BLaER1 (cell line): ENCODE measurements at regions not wholly inside any gene's neighbourhood (a gene's known extent, or its start where the extent isn't known, plus 50 kb on each side); places are given as distances from the start of the nearest gene placed in this dataset.
"Not testable (repeated sequence)": the region's sequence is repeated elsewhere in the genome, so short reads cannot be mapped to it uniquely, and the experiment has no call there.

Experiments used
- H3K27ac ChIP-seq: shearing (Covaris generic); formaldehyde crosslinking; 2 replicates; pipeline ENCODE4 v1.8.1; 2022
- H3K27me3 ChIP-seq: shearing (Covaris generic); formaldehyde crosslinking; 2 replicates; pipeline ENCODE4 v1.8.1; 2022
- H3K36me3 ChIP-seq: shearing (Covaris generic); formaldehyde crosslinking; 2 replicates; pipeline ENCODE4 v1.8.1; 2022
- H3K4me1 ChIP-seq: shearing (Covaris generic); formaldehyde crosslinking; 2 replicates; pipeline ENCODE4 v1.8.1; 2022
- H3K4me2 ChIP-seq: shearing (Covaris generic); formaldehyde crosslinking; 2 replicates; pipeline ENCODE4 v1.8.1; 2022
- H3K4me3 ChIP-seq: shearing (Covaris generic); formaldehyde crosslinking; 2 replicates; pipeline ENCODE4 v1.8.1; 2022
- H3K9ac ChIP-seq: shearing (Covaris generic); formaldehyde crosslinking; 2 replicates; pipeline ENCODE4 v1.8.1; 2022
- H3K9me3 ChIP-seq: shearing (Covaris generic); formaldehyde crosslinking; 2 replicates; pipeline ENCODE4 v1.8.1; 2022
- H4K20me1 ChIP-seq: shearing (Covaris generic); formaldehyde crosslinking; 2 replicates; pipeline ENCODE4 v1.8.1; 2022
- Cebpa-rat ChIP-seq: shearing (Covaris generic); IDR thresholded peaks from 2 replicates; pipeline ENCODE4 v1.8.1; 2022

DNA sequence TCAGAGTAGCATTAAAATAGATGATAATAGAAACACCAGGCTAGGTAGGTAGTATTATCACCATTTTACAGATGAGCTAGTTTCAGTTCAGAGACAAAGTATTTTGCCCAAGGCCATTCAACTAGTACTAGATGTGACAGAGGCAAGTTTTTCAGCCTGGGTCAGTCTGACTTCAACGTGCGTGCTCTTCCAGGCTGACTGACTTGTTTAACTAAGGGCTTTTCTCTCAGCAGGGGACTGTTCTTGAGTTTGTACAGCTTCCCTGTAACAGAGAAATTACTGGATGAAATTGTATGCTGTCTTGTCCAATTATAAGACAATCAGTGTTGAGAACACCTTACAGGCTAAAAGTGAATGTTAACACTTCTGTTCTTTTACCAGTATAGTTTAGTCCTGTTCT, 333.5 kb upstream of the MAN1A1 start:
- Histone ChIP-seq H3K27ac (no peak overlapping the region), H3K4me1 (no peaks in the 10 kb centered on the region), H4K20me1 (no peaks in the 10 kb centered on the region), H3K9ac (no peak overlapping the region), H3K27me3 (no peaks in the 10 kb centered on the region), H3K9me3 (no peaks in the 10 kb centered on the region), H3K36me3 (no peaks in the 10 kb centered on the region), H3K4me2 (no peak overlapping the region), H3K4me3 (no peak overlapping the region)
- no peak for TF ChIP-seq Cebpa-rat

DNA sequence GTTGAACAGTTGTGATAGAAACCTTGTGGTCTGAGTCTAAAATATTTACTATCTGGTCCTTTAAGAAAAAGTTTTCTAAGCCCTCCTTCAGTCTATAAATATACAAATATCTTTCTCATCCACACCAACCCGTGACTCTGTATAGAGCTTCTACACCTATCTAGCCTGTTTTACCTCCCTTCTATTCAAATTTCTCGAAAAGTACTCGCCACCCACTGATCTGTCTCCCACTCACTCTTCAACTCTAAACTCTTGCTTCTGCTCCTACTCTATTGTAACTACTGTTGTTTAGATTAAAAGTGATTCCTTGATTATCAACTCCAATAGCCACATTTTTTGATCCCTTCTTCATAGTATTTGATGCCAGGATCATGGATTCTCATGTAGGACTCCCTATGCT, 329.4 kb upstream of the MAN1A1 start:
- Histone ChIP-seq H3K27ac (no peak overlapping the region), H3K9ac (no peak overlapping the region), H3K4me1 (no peaks in the 10 kb centered on the region), H3K27me3 (no peaks in the 10 kb centered on the region), H3K4me2 (no peak overlapping the region), H4K20me1 (no peaks in the 10 kb centered on the region), H3K9me3 (no peaks in the 10 kb centered on the region), H3K4me3 (no peak overlapping the region), H3K36me3 (no peaks in the 10 kb centered on the region)
- TF ChIP-seq Cebpa-rat, result no peak

DNA sequence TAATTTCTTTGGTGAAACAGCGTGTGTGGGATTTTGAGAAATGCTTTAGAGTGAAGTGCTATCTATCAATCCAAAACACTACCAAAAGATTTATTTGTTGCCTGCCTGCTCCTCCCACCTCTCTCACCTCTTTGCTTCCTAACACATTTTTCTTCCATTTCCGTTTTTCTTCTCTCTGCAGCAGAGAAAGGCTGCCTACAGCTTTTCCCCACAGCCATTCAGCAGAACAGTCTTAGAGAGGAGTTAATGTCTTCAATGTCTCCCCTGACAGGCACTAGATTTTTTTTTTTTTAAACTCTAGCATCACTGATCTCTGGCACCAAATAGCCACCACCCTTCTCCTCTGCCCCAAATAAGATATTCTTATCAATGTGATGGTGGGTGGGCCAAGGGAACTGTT, 327.8 kb upstream of the MAN1A1 start:
- Histone ChIP-seq H3K27ac (no peak overlapping the region), H3K9ac (no peak overlapping the region), H3K4me3 (no peak overlapping the region), H3K4me1 (no peaks in the 10 kb centered on the region), H4K20me1 (no peaks in the 10 kb centered on the region), H3K27me3 (no peaks in the 10 kb centered on the region), H3K9me3 (no peaks in the 10 kb centered on the region), H3K36me3 (no peaks in the 10 kb centered on the region), H3K4me2 (no peak overlapping the region)
- TF ChIP-seq Cebpa-rat, result no peak

DNA sequence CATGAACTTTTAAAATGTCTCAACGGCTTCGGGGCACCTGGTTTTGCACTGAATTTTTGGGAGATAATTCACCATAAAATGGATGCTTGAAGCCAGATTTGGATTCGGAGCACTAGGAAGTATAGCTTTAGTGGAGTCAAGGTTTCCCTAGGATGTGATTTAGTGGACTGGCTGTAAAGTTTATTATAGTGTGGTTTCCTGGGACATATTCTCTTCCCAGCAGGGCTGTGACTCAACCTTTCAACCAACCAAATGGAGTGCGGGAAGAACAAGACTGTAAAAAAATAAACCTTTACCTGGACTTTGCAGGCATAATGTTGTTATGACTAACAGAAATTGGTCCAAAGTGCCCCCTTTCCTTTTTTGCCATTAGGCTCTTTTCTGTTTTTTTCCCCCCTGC, 327.4 kb upstream of the MAN1A1 start:
- no peak overlapping the region for H3K4me3 ChIP-seq
- H3K4me2 ChIP-seq, result no peak overlapping the region
- H3K4me1 ChIP-seq, result no peaks in the 10 kb centered on the region
- H3K27me3 ChIP-seq, result no peaks in the 10 kb centered on the region
- no peak for TF ChIP-seq Cebpa-rat
- H3K27ac ChIP-seq, result no peak overlapping the region
- no peaks in the 10 kb centered on the region for H3K9me3 ChIP-seq
- H3K9ac ChIP-seq, result no peak overlapping the region
- no peaks in the 10 kb centered on the region for H4K20me1 ChIP-seq
- H3K36me3 ChIP-seq, result no peaks in the 10 kb centered on the region

DNA sequence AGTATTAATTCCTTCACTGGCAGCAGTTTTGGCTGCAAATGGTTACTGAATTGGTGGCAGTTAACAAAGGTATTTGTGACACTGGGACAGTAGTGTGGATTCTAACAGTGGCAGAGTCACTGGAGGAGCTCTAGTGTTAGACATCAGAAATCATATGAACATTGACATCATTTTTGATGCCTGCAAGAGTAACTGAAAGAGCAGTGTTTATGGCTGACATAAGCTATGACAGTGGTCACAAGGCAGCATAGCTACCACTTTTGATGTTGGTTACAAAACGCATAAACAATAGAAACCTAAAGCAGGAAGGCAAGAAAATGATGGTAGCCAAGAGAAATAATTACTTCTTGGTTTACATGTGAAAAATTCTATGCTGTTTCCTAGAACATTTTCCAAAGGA, 326.7 kb upstream of the MAN1A1 start:
- no peak overlapping the region for H3K4me3 ChIP-seq
- no peaks in the 10 kb centered on the region for H3K36me3 ChIP-seq
- H3K9ac ChIP-seq, result no peak overlapping the region
- no peak overlapping the region for H3K27ac ChIP-seq
- no peak for TF ChIP-seq Cebpa-rat
- H3K27me3 ChIP-seq, result no peaks in the 10 kb centered on the region
- H3K4me2 ChIP-seq, result no peak overlapping the region
- no peaks in the 10 kb centered on the region for H3K4me1 ChIP-seq
- no peaks in the 10 kb centered on the region for H4K20me1 ChIP-seq
- no peaks in the 10 kb centered on the region for H3K9me3 ChIP-seq

DNA sequence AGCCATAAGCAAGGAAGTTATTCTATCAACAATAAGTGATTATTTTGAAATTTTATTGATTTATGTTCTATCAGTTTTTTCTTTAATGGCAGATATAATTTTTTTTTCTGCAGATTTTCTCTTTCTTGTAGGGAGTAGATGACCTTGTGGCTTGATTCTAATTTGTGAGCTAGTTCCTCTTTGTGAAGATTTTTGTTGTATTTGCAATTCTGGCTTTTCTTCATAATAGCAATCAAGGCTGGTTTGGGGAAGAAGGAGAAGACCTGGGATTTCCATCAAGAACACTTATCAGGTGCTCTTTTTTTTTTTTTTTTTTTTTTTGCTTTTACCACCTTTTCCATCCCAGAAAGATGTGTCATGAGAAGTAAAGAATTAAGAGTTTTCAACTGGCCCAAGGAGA, 324.2 kb upstream of the MAN1A1 start:
- H3K36me3 ChIP-seq, result no peaks in the 10 kb centered on the region
- no peaks in the 10 kb centered on the region for H3K27me3 ChIP-seq
- H4K20me1 ChIP-seq, result no peaks in the 10 kb centered on the region
- no peak for TF ChIP-seq Cebpa-rat
- no peak overlapping the region for H3K4me3 ChIP-seq
- no peaks in the 10 kb centered on the region for H3K9me3 ChIP-seq
- H3K4me1 ChIP-seq, result no peaks in the 10 kb centered on the region
- H3K4me2 ChIP-seq, result no peak overlapping the region
- no peak overlapping the region for H3K9ac ChIP-seq
- H3K27ac ChIP-seq, result no peak overlapping the region

DNA sequence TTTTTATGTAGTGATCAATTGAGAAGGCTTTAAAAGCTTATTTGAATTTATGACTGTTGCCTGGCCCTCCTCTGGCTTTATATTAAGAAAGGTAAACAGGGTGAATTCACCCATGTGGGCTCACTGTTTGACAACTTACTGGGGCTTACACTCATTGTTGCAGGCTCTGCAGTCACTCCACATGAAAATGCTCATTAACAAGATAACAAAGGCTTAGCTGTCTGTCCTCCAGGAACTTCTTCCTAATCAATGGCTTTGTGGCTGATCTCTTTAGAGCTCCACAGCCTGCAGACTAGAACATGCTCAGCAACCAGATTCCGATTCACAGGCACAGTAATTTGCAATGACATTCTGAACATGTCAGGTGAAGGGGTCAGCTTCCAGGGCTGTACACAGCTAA, 323.2 kb upstream of the MAN1A1 start:
- Histone ChIP-seq H3K4me1 (no peaks in the 10 kb centered on the region), H3K4me3 (no peak overlapping the region), H3K9ac (no peak overlapping the region), H3K9me3 (no peaks in the 10 kb centered on the region), H3K36me3 (no peaks in the 10 kb centered on the region), H4K20me1 (no peaks in the 10 kb centered on the region), H3K27ac (no peak overlapping the region), H3K4me2 (no peak overlapping the region), H3K27me3 (no peaks in the 10 kb centered on the region)
- TF ChIP-seq Cebpa-rat, result no peak

DNA sequence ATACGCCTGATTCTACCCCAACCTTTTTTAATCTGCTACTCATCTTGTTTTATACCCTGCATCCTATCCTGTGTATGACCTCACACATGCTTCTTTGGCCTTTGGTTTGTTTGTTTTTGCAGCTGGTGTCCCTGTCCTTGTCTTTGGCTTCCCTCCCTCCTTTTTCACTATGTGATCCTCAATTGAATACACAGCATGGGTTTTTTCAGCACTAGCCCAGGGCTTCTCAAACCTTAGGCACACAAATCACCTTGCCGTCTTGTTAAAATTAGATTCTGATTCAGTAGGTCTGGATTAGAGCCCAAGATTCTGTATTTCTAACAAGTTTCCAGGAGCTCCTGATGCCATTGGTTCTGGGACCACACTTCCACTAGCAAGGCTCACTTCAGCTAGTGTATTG, 321.5 kb upstream of the MAN1A1 start:
- Histone ChIP-seq H3K27me3 (no peaks in the 10 kb centered on the region), H3K9ac (no peak overlapping the region), H3K9me3 (no peaks in the 10 kb centered on the region), H3K4me3 (no peak overlapping the region), H3K4me1 (no peaks in the 10 kb centered on the region), H3K4me2 (no peak overlapping the region), H3K27ac (no peak overlapping the region), H4K20me1 (no peaks in the 10 kb centered on the region), H3K36me3 (no peaks in the 10 kb centered on the region)
- TF ChIP-seq Cebpa-rat, result no peak

DNA sequence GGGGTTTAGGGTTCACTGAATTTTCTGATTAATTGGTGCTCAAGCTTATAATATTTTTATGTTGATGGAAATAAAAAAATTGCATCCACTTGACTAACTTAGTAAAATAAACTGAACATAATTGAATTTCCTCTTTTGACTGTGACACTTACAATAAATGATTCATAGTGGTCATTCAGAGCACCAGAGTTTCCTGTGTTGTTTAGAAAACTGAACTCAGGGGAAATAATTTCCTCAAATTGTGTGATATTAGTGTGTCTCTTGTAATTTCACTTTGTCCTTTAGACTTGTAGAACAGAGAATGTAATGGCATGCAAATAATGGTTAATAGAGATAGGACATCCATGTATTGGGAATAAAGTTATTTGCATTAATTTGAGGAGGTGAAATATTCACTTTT, 319.7 kb upstream of the MAN1A1 start:
- Histone ChIP-seq H3K4me1 (no peaks in the 10 kb centered on the region), H3K27me3 (no peaks in the 10 kb centered on the region), H3K36me3 (no peaks in the 10 kb centered on the region), H3K27ac (no peak overlapping the region), H3K4me2 (no peak overlapping the region), H4K20me1 (no peaks in the 10 kb centered on the region), H3K4me3 (no peak overlapping the region), H3K9ac (no peak overlapping the region), H3K9me3 (peaks cover 5% of the 10 kb centered on the region; the same call in 1 of the 2 replicates)
- TF ChIP-seq Cebpa-rat, result no peak

DNA sequence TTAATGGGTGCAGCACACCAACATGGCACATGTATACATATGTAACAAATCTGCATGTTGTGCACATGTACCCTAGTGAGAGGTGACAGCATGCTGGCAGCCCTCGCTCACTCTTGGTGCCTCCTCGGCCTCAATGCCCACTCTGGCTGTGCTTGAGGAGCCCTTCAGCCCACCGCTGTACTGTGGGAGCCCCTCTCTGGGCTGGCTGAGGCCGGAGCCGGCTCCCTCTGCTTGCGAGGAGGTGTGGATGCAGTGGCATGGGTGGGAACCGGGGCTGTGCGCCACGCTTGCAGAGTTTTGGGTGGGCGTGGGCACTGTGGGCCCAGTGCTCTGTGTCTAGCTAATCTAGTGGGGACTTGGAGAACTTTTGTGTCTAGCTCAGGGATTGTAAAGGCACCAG, 315.9 kb upstream of the MAN1A1 start:
- H3K9me3 ChIP-seq, H3K27ac ChIP-seq, H3K4me2 ChIP-seq, H3K4me3 ChIP-seq, H3K27me3 ChIP-seq, H3K9ac ChIP-seq, H3K36me3 ChIP-seq, H3K4me1 ChIP-seq, H4K20me1 ChIP-seq: not testable (repeated sequence)

DNA sequence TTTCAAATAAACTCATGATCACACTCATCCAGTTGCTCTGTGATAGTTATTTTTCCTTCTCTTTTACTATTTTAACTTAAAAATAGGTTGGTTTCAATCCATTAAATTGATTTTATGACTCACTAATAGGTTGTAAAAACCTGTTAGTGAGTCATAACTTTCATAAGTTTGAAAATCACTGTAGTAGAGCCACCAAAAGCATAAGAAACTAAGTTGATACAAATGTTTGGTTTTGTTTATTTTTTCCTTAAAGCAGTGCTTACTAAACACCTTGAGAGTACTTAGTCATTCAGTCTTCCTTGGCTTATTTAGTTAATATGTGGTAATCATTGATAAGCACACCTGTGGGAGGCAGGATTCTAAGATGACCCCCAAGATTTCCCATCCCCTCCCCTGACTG, 312.1 kb upstream of the MAN1A1 start:
- no peak overlapping the region for H3K27ac ChIP-seq
- H3K36me3 ChIP-seq, result no peaks in the 10 kb centered on the region
- H3K9me3 ChIP-seq, result peaks cover 5% of the 10 kb centered on the region; the same call in 1 of the 2 replicates
- no peak overlapping the region for H3K4me2 ChIP-seq
- no peak overlapping the region for H3K4me3 ChIP-seq
- TF ChIP-seq Cebpa-rat, result no peak
- no peaks in the 10 kb centered on the region for H3K4me1 ChIP-seq
- no peak overlapping the region for H3K9ac ChIP-seq
- H4K20me1 ChIP-seq, result no peaks in the 10 kb centered on the region
- H3K27me3 ChIP-seq, result no peaks in the 10 kb centered on the region
